OCI-LY1 (cell line): ENCODE measurements at regions not wholly inside any gene's neighbourhood (a gene's known extent, or its start where the extent isn't known, plus 50 kb on each side); places are given as distances from the start of the nearest gene placed in this dataset.

Source experiments
- CTCF ChIP-seq: fragments of 200-600 bp; sonication (generic), shearing (Covaris generic); IDR thresholded peaks from 2 replicates; pipeline ENCODE4 v1.5.1; 2017; ENCODE audit warnings: mild to moderate bottlenecking, antibody characterized with exemption, low read length, moderate library complexity, mixed read lengths
- EZH2 ChIP-seq: fragments of 200-600 bp; sonication (generic), shearing (Covaris generic); IDR thresholded peaks from 2 replicates; pipeline ENCODE4 v1.8.0; 2017; ENCODE audit warnings: borderline replicate concordance, mixed run types, mild to moderate bottlenecking, antibody characterized with exemption, low read length, moderate library complexity, mixed read lengths

GRCh38 chrX:127187095-127187494, 367.6 kb downstream of the PRR32 start:
- no peak for TF ChIP-seq CTCF
- TF ChIP-seq EZH2, result no peak
